LNCAP (cell line): ENCODE measurements at regions not wholly inside any gene's neighbourhood (a gene's known extent, or its start where the extent isn't known, plus 50 kb on each side); places are given as distances from the start of the nearest gene placed in this dataset.

Experiments
- TF ChIP-seq, protein P1 (sequence below): fragments of 450-650 bp; IDR thresholded peaks from 2 replicates; pipeline ENCODE4 v1.5.1; 2017; ENCODE audit warnings: mild to moderate bottlenecking

DNA sequence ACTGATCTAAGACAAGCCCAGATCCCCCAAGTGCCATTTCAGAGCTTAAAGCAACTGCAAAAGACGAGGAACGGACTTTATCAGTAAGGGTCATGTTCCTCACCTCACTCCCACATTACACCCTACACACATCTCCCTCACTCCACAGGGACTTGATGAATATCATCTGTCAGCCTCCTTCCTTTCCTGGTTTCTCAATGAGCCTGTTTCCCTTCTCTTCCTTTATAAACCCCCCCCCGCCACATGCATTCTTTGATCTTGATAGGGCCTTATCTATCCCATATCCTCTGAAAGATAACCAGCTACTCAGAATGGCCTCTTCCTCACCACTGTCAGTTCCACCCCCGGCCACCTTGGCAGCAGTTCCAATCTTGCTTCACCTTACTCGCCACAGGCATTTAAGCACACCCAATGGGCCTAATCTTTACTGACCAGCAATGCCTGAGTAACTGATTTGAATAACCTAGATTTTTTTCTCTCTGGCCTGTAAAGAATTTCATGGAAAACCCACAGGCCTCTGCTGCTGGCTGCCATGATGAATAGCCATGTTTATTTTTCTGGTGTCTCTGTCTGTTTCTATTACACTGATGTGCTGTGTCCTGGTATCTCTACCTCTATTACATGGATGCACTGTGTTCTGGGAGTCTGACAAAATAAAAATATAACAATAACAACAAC, 138.7 kb downstream of the PHLDA1 start:
- TF ChIP-seq, protein P1, sequence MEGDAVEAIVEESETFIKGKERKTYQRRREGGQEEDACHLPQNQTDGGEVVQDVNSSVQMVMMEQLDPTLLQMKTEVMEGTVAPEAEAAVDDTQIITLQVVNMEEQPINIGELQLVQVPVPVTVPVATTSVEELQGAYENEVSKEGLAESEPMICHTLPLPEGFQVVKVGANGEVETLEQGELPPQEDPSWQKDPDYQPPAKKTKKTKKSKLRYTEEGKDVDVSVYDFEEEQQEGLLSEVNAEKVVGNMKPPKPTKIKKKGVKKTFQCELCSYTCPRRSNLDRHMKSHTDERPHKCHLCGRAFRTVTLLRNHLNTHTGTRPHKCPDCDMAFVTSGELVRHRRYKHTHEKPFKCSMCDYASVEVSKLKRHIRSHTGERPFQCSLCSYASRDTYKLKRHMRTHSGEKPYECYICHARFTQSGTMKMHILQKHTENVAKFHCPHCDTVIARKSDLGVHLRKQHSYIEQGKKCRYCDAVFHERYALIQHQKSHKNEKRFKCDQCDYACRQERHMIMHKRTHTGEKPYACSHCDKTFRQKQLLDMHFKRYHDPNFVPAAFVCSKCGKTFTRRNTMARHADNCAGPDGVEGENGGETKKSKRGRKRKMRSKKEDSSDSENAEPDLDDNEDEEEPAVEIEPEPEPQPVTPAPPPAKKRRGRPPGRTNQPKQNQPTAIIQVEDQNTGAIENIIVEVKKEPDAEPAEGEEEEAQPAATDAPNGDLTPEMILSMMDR: no peak

DNA sequence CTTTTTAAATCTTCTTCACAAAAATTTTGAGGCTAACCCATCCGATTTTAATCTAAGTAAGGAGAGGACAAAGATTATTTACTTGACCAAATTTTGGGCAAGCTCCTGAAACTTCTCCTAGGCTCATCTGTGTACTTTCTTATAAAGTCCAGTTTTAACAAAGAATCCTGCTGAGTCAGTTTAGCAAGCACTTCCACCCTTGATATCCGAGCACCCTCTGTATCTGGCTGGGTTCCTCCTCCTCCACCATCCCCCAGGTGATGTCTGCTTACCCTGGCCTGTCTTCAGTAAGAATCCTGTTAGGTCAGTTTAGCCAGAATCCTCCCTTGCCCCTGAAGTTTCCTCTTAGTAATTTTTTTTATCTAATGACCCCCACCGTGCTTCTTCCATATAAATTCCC, 140.5 kb downstream of the PHLDA1 start:
- TF ChIP-seq, protein P1: no peak

DNA sequence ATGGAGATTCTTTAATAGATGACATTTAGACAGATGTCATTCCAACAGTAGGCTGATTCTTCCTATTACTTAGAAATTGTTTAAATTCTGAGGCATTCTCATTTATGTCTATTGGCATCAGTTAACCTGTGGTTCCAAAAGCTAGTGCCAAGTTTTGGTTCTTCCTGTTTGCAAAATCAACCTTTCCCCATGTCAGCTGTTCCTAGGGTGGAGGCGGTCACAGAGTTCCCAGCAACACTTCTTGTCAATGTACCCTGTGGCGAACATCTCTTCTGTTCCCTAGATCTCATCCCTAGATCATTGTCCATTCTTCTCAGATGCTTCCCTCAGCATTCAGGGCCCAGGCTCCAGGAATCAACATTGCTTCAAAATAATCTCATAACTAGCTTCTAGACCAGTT, 140.9 kb downstream of the PHLDA1 start:
- TF ChIP-seq, protein P1: no peak

DNA sequence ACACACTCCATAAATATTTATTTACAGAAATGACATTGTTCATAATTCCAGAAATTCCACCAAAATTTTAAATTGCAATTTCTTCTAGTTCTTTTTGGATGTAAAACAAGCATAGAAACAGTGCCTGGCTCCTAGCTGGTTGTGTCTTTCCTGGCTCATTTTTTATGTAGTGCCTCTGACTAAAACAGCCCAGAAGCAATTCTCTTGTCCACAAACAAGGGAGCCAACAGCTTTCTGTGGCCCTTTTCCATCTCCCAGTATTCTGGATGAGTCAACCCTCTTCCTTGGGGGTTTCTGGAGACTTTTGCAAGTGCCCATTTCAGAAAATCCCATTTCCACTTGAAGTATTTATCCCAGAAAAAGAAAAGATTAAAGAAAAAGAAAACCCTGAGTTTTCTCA, 141.4 kb downstream of the PHLDA1 start:
- TF ChIP-seq, protein P1: no peak

DNA sequence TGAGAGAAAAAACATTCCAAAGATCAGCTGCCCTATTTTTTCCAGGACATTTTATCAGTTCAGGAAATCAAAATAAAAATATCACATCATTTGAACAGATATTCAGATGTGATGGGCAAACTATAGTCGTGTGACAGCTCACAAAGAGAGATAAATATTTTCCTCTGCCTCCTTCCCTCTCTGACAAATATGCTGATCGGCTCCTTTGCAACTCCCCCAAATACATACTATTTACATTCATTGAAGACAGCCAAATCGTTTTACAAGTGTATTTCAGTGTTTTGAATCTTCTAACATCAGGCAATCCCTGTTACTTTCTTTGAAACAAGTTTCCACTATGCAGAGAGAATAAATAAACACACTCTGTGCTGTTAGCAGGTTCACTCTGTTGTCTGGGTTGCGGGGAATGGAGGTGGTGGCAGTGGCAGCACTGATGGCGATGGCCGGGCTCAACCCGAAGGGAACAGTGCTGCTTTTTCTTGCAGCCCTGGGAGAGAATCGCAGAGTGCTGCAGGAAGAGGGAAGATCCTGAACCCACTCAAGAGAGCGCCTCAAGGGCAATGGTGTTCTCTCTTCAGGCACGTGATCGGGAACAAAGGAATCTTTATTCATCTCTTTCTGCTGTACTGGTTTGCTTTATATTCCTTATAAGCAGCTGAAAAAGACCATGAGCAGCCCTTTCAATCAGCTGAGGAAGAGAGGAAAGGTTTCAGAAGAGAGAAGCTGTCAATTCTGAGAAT, 142.5 kb downstream of the PHLDA1 start:
- TF ChIP-seq, protein P1: no peak

DNA sequence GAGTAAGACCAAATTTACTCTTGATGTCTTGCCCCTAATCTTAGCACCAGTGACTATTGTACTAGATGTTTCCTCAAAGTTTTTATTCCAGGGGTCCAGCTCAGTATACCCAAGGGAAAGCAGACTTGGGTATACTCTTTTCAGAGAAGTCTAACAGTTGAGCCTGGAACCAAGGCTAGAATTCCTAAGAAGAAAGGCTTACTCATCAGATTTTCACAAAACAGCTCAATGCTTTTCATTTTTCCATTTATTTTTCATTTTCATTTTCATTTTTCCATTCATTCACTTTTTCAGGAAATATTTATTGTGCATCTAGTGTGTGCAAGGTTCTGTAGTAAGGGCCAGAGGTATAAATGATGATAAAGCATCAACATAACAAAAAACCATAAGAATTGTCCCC, 143.2 kb downstream of the PHLDA1 start:
- TF ChIP-seq, protein P1: no peak

DNA sequence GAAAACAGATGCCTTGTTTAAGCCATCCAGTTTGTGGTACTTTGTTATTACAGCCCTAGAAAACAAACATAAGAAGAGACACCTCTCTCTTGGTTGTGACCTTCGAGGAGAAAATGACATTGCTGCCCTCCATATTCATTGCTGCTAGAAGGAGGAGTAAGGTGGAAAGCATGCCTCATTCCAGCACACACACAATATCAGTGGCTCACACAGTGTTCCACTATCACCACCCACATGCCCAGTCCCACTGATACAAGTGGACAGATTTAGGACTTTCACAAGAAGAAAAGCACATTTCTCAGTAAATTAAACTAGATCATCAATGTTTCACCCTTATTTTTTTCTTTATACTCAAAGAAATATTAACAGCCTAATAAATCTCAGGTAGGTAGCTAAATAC, 143.6 kb downstream of the PHLDA1 start:
- TF ChIP-seq, protein P1: no peak
